ENCODE measurements at regions not wholly inside any gene's neighbourhood (a gene's known extent, or its start where the extent isn't known, plus 50 kb on each side); places are given as distances from the start of the nearest gene placed in this dataset.

- in situ Hi-C loops (cut with HindIII; ENCODE audit: extremely low pct_ligation_motif_present, low pct_unique_long_range_greater_than_20kb): no loop called here
- ATAC-seq (no peak), DNase-seq (ENCODE audit: low spot score) (no peak), FAIRE-seq (no peak)
- H3K4me3 ChIP-seq (replicated peaks in 1 of 3; ENCODE audit: insufficient read depth in 1 of 3, low read depth in 2 of 3, low read length in 3 of 3): no peak overlapping the region
- H3K4me2 ChIP-seq (ENCODE audit: low read depth, low read length): no peak overlapping the region
- ChIA-PET CTCF (ENCODE audit: low intra/inter-chr PET ratio, low total read pairs) (no interaction called here), POLR2A (no interaction called here)
- H2AFZ ChIP-seq (ENCODE audit: low read length): no peak overlapping the region
- H4K20me1 ChIP-seq (ENCODE audit: insufficient read depth, low read length): no peaks in the 10 kb centered on the region
- TF ChIP-seq RAD51 (IDR thresholded peaks at IDR 0.05; ENCODE audit: borderline replicate concordance): no peak
- no peak for TF ChIP-seq MAZ (IDR thresholded peaks at IDR 0.05; ENCODE audit: borderline replicate concordance, low read depth, low read length)
- no peak for TF ChIP-seq MAZ (CRISPR knock-in tag; IDR thresholded peaks at IDR 0.05; ENCODE audit: low read depth)
- TF ChIP-seq, protein P1, sequence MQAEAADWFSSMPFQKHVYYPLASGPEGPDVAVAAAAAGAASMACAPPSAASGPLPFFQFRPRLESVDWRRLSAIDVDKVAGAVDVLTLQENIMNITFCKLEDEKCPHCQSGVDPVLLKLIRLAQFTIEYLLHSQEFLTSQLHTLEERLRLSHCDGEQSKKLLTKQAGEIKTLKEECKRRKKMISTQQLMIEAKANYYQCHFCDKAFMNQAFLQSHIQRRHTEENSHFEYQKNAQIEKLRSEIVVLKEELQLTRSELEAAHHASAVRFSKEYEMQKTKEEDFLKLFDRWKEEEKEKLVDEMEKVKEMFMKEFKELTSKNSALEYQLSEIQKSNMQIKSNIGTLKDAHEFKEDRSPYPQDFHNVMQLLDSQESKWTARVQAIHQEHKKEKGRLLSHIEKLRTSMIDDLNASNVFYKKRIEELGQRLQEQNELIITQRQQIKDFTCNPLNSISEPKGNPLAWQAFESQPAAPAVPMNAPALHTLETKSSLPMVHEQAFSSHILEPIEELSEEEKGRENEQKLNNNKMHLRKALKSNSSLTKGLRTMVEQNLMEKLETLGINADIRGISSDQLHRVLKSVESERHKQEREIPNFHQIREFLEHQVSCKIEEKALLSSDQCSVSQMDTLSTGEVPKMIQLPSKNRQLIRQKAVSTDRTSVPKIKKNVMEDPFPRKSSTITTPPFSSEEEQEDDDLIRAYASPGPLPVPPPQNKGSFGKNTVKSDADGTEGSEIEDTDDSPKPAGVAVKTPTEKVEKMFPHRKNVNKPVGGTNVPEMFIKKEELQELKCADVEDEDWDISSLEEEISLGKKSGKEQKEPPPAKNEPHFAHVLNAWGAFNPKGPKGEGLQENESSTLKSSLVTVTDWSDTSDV (CRISPR knock-in tag; IDR thresholded peaks at IDR 0.05): no peak
- no peak for TF ChIP-seq PATZ1 (CRISPR knock-in tag; IDR thresholded peaks at IDR 0.05)
- TF ChIP-seq ATF7 (IDR thresholded peaks at IDR 0.05): peak; percentile 89
- no peak for TF ChIP-seq ATF7 (CRISPR knock-in tag; IDR thresholded peaks at IDR 0.05)
- no peak for TF ChIP-seq ZNF703 (CRISPR knock-in tag; IDR thresholded peaks at IDR 0.05; ENCODE audit: borderline replicate concordance)
- no peak for TF ChIP-seq MED13 (CRISPR knock-in tag; IDR thresholded peaks at IDR 0.05)
- TF ChIP-seq CREB1 (IDR thresholded peaks at IDR 0.05): peak; percentile 83
- no peak for TF ChIP-seq CREB1 (CRISPR knock-in tag; IDR thresholded peaks at IDR 0.05)
- no peak for TF ChIP-seq ARNTL (CRISPR knock-in tag; IDR thresholded peaks at IDR 0.05)
- H3K27me3 ChIP-seq (ENCODE audit: control insufficient read depth in 1 of 2, insufficient read depth in 2 of 2, low read length in 2 of 2): no peaks in the 10 kb centered on the region
- no peaks in the 10 kb centered on the region for H3K4me1 ChIP-seq (ENCODE audit: insufficient read depth, low read length)
- WGBS (ENCODE audit: low lambda C conversion rate): 13% methylated on average over 1 of the region's 1 CpG
- BruUV-seq (replicated peaks): no TSS peak
- no peaks in the 10 kb centered on the region for H3K36me3 ChIP-seq (replicated peaks in 1 of 2; ENCODE audit: control insufficient read depth in 1 of 2, insufficient read depth in 2 of 2, low read length in 2 of 2)
- intact Hi-C loops (cut with micrococcal nuclease; ENCODE audit: unreplicated experiment): no loop called here
- H3K9me3 ChIP-seq (ENCODE audit: low read length): no peaks in the 10 kb centered on the region
- no peak overlapping the region for H3K9ac ChIP-seq (ENCODE audit: insufficient read depth, low read depth, low read length)
- no peaks in the 10 kb centered on the region for H3K79me2 ChIP-seq (ENCODE audit: insufficient read depth, low read length)
- no peak overlapping the region for H3K27ac ChIP-seq (ENCODE audit: extremely low read length, insufficient read depth, low read length)
These were observed 192.5 kb downstream of the PCDH19 start for GRCh38 chrX:100217547-100217946.
